ENCODE measurements at regions not wholly inside any gene's neighbourhood (a gene's known extent, or its start where the extent isn't known, plus 50 kb on each side); places are given as distances from the start of the nearest gene placed in this dataset.

DNA sequence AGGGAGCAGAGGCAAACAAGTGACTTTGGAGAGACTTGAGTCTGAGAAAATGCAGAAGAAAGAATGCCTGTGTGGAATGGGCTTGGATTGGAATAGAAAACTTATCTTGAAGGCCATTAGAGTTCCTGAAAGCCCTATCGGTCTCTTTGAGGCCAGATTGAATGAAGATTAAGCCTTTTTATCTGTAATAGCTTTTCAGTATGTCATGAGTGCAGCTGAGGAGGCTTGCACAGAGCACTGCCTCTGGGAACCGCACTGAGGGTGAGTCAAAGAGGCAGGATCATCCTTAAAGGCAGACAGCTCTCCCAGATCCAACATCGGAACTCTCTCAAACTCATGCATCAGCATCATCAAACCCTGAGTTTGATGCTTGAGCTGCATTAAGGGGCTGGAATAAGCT, 515.2 kb downstream of the NTRK3 start:
- Histone ChIP-seq H3K4me2 (ENCODE audit: low read length) (no peak overlapping the region), H3K9ac (ENCODE audit: low read length) (no peak overlapping the region), H3K36me3 (ENCODE audit: control insufficient read depth in 1 of 2, insufficient read depth in 2 of 2, low read length in 2 of 2) (no peaks in the 10 kb centered on the region), H3K4me1 (ENCODE audit: control insufficient read depth in 1 of 2, insufficient read depth in 2 of 2, low read length in 2 of 2) (no peaks in the 10 kb centered on the region), H3K27ac (ENCODE audit: low read depth, low read length) (no peak overlapping the region), H3K4me3 (replicated peaks in 1 of 2; ENCODE audit: low read depth in 1 of 2, low read length in 2 of 2) (no peak overlapping the region), H3K79me2 (ENCODE audit: insufficient read depth, low read length) (no peaks in the 10 kb centered on the region), H2AFZ (ENCODE audit: low read depth, low read length, poor library complexity, severe bottlenecking) (no peak overlapping the region), H3K27me3 (ENCODE audit: insufficient read depth, low read length) (no peaks in the 10 kb centered on the region), H3K9me2 (ENCODE audit: insufficient read depth) (no peaks in the 10 kb centered on the region), H4K20me1 (ENCODE audit: insufficient read depth) (no peaks in the 10 kb centered on the region), H3K9me3 (ENCODE audit: control insufficient read depth in 1 of 2, insufficient read depth in 1 of 2, low read depth in 1 of 2, low read length in 2 of 2) (peaks cover 13 to 35% of the 10 kb centered on the region in 2 experiments; a peak in 2 of 4 replicates)
- POLR2A ChIA-PET = no interaction called here
- no peak for DNase-seq (ENCODE audit: low read depth, low spot score)
- intact Hi-C loops (cut with micrococcal nuclease) = no loop called here
- RAD21 ChIA-PET (ENCODE audit: low non-redundant PET in 1 of 2, low total read pairs in 2 of 2, uncharacterized antibody in 2 of 2, unreplicated experiment in 2 of 2) = no interaction called here
- TF ChIP-seq EZH2 (IDR thresholded peaks at IDR 0.05) (no peak), CBX3 (IDR thresholded peaks at IDR 0.05; ENCODE audit: low read depth) (no peak), ELF1 (IDR thresholded peaks at IDR 0.05; ENCODE audit: borderline replicate concordance, low read depth) (no peak), SP1 (IDR thresholded peaks at IDR 0.05; ENCODE audit: low read depth) (no peak), POLR2AphosphoS5 (IDR thresholded peaks at IDR 0.05; ENCODE audit: low read depth, low read length) (no peak), JUND (IDR thresholded peaks at IDR 0.05) (no peak), FOSL1 (IDR thresholded peaks at IDR 0.05; ENCODE audit: low read depth) (no peak), ZFX (IDR thresholded peaks at IDR 0.05) (no peak), POLR2A (IDR thresholded peaks at IDR 0.05; ENCODE audit: borderline replicate concordance, extremely low read depth, insufficient read depth, insufficient read length) (no peak), ZNF274 (IDR thresholded peaks at IDR 0.05; ENCODE audit: low read depth, low read length) (no peak), MAX (IDR thresholded peaks at IDR 0.05) (no peak), SIN3A (IDR thresholded peaks at IDR 0.05; ENCODE audit: low read depth) (no peak), REST (IDR thresholded peaks at IDR 0.05; ENCODE audit: low read depth) (no peak), TCF7L2 (IDR thresholded peaks at IDR 0.05; ENCODE audit: borderline replicate concordance, extremely low read depth, insufficient read depth, insufficient read length) (no peak), SRF (IDR thresholded peaks at IDR 0.05; ENCODE audit: low read depth) (no peak), EZH2phosphoT487 (IDR thresholded peaks at IDR 0.05; ENCODE audit: borderline replicate concordance) (no peak), CEBPB (IDR thresholded peaks at IDR 0.05; ENCODE audit: low read depth) (no peak)
- TF ChIP-seq, protein P1, sequence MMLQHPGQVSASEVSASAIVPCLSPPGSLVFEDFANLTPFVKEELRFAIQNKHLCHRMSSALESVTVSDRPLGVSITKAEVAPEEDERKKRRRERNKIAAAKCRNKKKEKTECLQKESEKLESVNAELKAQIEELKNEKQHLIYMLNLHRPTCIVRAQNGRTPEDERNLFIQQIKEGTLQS (IDR thresholded peaks at IDR 0.05) = no peak
- TF ChIP-seq, protein P2, sequence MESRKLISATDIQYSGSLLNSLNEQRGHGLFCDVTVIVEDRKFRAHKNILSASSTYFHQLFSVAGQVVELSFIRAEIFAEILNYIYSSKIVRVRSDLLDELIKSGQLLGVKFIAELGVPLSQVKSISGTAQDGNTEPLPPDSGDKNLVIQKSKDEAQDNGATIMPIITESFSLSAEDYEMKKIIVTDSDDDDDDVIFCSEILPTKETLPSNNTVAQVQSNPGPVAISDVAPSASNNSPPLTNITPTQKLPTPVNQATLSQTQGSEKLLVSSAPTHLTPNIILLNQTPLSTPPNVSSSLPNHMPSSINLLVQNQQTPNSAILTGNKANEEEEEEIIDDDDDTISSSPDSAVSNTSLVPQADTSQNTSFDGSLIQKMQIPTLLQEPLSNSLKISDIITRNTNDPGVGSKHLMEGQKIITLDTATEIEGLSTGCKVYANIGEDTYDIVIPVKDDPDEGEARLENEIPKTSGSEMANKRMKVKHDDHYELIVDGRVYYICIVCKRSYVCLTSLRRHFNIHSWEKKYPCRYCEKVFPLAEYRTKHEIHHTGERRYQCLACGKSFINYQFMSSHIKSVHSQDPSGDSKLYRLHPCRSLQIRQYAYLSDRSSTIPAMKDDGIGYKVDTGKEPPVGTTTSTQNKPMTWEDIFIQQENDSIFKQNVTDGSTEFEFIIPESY (IDR thresholded peaks at IDR 0.05; ENCODE audit: extremely low read depth, insufficient replicate concordance, low read length) = no peak
- CTCF ChIA-PET = no interaction called here
- BruUV-seq (replicated peaks) = no TSS peak
- no peak for ATAC-seq
